ENCODE measurements at regions not wholly inside any gene's neighbourhood (a gene's known extent, or its start where the extent isn't known, plus 50 kb on each side); places are given as distances from the start of the nearest gene placed in this dataset.
A peak's percentile ranks its signal among the peaks of the same experiment; 100 is the strongest.

DNA sequence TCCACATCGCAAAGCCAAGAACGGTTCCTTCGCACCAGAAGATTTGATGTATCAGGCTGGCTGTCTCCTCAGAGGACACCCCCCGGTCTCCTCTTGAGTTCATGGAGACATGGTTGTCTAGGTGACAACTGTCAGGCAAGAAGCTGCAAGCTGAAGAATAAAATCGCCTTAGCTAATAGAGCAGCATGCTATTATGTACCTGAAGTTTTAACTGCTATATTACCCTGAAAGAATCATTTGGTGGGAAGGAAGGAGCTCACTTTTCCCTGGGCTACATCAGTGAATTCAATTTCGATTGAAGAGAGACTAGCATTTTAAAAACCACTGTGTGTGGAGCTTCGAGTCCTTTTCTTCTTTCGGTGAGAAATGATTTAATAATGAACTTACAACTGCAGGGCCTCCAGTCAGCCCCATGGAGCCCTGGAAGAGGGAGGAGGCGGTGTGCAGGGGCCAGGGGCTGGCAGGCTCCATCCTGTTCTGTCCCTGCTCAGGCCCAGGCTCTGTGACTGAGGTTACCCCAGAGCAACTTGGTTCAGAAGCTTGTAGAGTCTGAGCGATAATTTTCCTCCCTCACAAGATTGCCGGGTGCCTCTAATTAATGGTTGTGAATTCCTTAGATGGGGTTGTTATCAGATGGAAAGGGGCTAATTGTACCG is 191.3 kb downstream of the MID1IP1 start:
- no peak for DNase-seq

DNA sequence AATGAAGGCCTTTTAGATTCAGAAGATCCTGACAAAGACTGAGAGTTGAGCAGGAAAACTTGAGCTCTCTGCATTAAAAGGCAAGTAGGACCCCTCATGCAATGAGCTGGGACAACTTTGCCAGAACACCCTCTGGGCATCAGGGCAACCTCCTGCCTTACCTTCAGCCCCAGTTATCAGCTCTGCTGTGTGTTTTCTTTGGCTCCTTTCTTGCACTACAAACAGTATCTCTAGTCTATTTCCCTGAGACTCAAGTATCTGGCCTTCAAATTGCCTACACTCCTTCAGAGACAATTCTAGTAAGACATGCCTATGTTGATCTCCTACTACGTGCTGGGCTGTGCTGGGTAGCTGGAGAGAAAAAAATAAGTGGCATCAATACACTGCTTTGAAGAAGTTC is 192.2 kb downstream of the MID1IP1 start:
- no peak for DNase-seq

DNA sequence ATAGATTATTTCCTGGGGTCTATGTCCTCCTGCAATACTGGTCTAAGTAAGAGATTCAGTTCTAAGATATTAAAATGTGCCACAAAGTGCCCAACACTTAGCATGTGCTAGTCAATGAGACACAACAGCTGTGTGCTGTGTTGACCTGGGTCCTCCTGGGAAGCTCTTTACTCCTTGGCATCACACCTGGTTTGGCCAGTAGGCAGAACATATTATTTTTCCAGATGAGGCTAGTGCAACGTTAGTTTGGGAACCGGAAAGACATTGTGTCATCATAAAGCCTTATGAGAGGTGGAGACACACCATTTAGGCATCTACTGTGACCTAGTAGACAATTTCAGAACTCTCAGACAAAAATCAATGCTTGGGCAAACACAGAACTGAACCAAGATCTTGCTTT is 197.8 kb downstream of the MID1IP1 start:
- no peak for DNase-seq

DNA sequence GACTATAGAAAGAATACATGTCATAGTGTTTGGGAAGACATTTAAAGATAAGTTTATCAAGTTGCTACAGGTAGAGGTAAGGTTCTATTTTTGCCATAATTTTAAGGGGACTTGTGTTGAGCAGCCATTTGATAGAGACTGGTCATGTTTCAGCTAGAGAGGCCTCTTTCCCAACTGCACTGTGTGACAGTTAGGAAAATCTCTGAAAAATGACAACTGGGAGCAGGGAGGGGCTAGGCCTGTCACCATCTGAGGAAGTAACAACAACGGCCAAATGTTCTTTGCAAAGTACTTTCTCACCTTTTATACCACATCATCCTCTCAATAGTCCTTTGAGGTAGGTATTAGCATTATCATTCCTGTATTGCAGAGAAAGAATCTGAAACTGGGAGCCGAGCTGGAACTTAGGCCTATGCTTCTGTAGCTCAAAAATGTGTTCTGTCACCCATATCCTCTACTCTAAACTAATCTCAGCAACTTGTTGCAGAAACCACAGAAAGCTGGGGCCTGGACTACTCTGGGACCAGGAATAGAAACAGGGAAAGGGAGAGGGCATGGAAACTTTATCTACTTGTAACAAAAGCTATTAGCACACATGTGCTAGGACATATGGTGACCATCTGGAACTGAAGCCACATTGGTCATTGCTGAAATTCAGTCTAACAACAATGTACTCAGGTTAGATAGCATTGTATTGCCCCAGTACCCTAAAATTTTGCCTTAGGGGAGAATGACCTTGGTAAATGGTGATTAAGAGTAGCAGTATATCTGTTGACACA is 198.9 kb downstream of the MID1IP1 start:
- no peak for DNase-seq

DNA sequence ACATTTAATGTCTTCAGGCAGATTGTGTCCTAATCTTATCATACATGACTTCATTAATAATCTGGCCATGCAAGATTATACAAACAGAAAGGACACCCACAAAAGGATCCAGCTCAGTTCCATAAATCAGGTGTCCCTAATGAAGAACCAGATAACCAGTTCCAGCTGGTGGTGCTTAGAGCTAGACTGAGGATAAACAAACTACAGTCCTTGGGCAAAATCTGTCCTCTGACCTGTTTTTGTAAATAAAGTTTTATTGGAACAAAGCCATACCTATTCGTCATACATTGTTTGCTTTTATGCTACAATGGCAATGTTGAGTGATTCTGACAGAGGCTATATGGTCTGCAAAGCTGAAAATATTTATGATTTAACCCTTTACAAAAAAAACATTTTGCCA is 199.5 kb downstream of the MID1IP1 start:
- no peak for DNase-seq

DNA sequence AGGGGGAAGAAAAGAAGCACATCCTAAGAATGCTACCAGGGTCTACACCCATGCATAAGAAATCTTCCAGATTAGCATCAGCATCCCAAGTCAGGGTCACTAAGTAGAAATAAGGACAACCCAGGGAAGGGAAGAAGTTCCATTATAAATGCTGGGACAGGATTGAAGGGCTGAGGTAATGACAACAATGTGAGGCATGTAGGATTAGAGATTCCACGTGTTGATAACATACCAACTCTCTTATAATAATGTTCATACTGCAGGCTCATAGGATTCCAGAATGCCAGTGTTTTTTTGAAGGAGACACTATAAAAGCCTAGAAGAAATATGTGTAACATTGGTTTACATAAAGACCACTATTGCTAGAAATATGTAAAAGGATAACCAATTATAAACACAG is 201.2 kb downstream of the MID1IP1 start:
- DNase-seq, result no peak

DNA sequence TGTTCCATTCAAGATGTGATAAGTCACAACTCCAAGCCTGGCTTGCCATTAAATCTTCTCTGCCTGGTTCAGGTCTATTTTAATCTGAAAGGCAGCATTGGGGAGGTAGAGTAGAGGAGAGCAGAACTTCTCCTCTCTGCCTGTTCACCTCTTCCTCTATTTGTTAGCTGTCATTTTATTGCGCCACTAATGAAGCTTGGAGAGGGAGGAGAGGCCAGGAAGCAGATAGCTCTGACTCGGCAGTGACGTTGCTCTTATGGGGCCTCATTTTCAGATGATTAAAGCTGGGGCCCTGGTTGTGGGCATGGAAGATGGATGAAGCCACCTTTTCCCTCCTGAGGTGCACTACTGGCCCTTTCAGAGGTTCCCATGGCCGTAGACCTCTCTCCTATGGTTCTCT is 207.3 kb downstream of the MID1IP1 start:
- DNase-seq, result no peak

DNA sequence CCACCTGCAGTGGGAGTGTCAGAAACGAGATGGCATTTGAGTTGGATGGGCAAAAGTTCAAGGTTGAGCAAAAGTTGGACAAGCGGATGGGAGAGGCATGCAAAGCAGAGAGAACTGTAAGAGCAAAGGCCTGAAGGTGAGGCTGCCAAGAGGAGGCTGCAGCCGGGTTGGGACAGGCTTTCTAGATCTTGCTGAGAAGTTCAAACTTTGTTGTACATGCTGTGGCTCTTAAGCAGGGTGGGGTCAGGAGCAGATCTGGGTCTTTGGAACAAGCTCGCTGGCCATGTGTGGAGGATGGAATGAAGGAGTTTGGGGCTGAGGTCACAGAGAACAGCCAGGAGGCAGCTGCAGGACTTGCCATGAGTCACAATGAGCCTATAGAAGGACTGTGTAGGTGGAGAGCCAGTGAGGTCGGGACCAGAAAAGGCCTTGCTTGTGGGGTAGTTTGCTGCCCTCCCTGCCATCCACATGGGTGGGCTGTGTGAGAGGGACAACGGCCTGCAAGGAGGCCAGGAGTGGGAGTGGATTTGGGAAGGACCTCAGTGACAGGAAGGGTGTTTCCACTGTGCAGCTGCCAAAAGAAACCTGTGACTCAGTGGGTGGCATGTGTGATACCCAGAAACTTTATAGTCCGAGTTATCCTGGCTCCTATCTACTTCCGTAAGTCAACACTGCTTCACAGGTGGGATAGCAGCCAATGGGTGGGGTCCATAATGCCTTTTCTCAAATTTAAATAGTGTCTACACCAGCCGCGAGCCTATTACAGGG is 210.4 kb downstream of the MID1IP1 start:
- no peak for DNase-seq

DNA sequence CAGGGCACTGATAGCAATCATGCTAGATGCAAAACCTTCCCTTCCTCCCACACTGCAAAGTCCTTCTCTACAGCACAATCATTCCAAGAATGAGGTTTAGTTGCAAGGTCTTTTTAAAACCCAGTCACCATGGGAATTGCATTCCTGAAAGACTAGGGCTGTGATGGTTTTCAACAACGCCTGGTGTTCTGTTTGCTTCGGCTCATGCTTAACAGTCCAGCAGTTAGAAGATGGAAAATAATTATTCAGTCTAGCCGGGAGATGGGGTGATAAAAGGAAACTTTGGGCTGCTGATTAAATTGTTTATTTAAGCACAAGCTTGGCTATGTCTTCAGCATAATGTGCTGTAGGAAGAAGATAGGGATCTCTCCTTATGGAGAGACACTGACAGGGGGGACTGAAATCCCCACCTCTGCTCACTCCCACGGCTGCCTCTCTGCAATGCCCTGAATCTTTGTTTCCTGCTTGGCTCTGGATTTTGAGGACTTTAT is 211.4 kb downstream of the MID1IP1 start:
- no peak for DNase-seq

DNA sequence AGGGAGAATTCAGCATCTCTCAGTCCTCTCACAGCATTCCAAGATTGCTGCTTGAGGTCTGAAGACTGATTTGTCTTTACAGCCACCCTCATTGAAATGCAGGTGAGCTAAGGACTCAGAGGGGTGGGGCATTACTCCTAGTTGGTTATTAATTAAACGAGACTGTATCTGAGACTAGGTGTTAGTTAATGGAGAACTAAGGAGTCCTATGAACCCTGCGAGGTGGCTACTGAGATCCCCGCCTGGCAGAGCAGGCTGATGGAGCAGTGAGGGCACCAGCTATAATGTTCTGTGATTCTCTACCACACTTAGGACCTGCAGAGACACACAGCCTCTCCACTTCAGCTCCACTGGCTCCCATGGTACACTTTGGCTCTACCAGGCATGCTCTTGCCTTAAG is 215.3 kb downstream of the MID1IP1 start:
- no peak for DNase-seq

DNA sequence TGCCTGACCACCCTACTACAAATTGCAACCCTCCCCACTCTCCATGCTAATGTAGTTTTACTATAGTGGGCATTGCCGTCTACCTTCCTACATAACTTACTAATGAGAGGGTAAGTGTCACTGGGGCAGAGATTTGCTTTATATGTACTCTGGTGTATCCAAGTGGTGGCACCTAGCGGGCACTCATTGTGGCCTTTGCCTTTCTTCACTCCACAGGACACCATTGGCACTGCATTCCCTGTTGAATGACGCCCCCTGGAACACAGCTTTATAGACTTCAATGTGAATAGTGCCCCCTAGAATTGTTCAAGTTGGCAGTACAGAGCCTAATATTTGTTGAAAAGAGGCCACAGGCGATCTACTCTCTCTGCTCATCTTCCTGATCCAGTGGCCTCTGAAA is 215.8 kb downstream of the MID1IP1 start:
- DNase-seq, result no peak

DNA sequence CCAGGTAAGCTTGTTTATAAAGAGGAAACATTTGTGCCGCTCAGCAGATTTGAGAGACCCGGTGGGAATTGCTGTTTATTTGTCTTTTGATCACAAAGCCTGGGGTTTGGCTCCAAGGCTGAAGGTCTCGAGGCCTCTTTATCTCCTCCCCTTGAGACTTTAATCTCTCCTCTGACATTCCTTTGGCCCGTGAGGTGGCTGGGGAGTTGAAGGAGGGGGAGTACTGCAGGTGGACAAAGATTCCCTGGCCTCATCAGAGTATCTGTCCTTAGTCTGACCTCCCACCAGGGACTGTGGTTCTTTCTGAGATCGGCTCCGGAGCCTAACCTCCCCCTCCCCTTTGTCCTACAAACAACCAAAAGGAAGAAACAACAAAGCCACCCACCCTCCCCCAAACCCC is 216.5 kb downstream of the MID1IP1 start:
- no peak for DNase-seq

DNA sequence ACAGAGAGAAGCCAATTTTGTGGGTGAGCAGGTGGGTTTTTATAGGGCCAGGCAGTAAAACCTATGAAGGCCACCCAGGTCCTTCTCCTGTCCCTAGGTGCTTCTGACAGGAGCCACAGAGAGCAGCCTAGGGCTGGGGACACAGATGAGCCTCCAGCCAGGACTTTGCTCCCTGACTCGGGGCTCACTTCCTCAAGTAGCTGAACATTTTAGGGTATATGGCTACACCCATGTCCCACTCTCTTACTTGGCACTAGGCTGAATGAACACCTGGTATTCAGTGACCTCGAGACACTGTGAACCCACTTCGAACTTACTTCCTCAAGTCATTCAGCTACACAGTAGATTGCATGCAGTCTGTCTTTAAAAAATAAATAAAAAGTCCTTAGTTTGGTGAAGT is 217.3 kb downstream of the MID1IP1 start:
- DNase-seq, result no peak

DNA sequence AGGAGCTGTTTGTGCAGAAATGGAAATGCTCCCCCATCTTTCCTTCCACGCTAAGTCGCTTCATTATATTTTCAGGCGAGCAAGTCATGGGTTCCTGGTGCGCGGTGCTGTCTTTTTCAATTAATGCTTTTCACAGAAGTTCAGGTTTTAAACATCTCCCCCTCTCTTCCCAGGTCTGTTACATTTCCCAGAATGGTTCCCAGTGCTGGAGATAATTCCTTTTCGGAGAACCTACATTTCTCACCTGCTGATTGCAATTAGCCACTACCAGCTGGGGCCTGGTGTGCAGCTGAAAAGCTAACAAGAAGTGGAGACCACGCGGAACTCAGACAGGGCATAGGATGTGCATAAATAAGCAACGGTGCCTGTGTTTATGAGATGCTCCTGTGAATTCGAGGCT is 217.8 kb downstream of the MID1IP1 start:
- no peak for DNase-seq

DNA sequence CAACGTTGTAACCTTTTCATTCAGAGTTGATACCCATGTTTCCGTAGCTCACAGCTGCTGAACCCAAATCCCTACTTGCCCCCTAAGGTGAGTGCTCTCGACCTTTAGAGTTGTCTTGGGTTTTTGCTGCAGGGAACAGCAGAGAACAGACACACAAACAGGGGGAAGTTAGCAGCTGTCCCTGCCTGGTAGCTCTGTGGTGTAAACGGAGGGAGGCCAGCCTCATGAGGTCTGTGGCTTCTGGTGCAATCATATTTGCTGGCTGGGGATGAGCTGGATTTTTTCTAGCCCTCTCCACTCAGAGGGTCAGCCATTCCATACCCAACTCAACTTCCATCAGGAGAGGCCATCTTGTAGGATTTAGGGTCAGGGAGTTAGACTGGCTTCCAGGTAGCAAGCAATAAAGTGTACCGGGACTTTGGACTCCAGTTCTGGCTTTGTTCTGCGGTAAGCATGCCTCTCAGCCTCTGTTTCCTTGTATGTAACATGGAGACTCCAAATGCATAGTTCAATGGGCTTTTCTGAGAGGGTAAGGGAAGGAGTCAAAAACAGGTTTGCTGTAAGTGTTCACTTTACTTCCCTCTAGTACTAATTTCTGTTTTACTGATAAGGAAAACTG is 218.9 kb downstream of the MID1IP1 start:
- peak; percentile 35 for DNase-seq

DNA sequence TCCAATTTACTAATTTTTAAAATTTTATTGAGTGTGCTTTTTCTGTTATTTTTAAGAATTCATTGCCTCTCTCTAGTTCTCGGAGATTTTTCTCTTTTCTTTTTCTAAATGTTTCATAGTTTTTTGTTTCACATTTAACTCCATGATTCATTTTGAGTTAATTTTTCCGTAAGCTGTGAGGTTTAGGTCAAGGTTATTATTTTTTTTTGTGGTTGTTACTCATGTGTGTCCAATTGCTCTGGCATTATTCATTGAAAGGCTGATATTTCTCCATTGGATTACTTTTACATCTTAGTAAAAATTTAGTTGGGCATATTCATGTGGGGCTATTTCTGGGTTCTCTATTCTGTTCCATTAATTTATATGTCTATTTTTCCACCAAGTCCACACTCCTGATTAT is 220.8 kb downstream of the MID1IP1 start:
- no peak for DNase-seq

DNA sequence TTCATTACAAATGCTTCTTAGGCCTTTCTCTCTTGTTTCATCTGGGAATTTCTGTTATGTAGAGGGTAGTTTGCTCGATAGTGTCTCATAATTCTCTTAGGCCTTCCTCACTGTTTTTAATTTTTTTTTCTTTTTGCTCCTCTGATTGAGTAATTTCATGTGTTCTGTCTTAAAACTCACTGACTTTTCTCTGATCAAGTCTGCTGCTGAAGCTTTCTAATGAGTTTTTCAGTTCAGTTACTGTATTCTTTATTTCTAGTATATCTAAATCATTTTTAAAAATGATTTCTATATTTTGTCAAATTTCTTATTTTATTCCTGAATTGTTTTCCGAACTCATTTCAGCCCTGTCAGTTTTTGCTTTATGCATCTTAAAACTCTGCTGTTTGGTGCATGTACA is 228.0 kb downstream of the MID1IP1 start:
- DNase-seq, result no peak

DNA sequence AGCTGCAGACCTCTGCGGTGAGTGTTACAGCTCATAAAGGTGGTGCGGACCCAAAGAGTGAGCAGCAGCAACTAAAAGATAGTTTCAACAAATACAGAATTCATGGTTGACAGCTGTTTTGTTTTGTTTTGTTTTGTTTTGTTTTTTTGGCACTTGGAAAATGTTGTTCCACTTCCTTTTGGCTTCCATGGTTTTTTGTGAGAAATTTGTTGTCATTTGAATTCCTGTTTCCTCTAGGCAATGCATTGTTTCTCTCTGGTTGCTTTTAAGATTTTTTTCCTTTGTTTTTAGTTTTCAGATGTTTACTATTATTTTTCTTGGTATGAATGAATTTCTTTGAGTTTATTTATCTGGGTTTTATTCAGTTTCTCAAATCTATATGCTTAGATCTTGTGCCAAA is 229.4 kb downstream of the MID1IP1 start:
- no peak for DNase-seq

DNA sequence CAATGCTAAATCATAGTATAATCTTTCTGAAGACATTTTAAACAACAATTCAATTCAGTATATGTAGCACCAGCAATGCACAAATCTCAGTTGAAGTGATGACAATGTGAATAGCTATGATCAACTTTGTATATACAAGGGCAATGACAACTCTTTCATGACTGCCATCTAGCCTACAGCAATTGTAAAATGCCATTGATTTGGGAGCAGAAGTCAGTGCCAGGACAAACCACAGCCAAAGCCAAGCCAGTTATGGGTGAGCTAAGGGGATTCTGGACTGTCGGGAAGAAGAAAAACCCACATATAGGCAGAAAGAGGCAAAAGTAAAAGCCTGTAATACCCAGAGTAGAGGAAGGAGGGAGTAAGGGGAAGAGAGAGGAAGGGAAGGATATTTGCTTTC is 238.6 kb downstream of the MID1IP1 start:
- DNase-seq, result no peak

DNA sequence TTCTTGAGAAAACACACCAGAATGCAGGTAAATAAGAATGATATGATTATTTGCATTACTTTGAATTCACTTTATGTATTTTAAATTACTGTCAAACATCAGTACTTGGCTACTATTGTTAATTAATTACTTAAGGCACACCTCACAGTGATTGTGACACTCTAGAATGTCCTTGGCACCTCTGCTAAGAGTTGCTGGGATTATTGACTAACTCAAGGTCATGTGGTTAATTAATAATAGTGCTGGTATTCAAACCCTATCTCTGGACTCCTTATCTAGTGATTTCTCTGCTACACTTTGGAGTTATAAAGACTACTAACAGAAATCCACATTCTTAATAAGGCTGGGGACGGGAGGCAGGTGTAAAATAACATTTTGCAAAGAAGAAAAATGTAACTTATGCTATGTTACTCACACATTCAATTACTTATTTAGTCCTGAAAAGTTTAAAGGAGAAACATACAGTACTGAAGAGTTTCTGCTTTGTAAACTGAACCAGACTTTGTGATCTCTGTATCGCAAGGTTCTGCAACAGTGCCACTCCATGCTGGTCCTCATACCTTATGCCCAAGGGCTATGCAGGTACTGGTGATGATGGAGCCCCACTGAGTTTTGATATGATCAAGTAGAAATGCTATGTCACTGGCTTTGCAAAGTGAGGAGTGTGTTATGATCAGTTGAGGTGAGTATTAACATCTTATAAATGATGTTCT is 242.7 kb downstream of the MID1IP1 start:
- no peak for DNase-seq

DNA sequence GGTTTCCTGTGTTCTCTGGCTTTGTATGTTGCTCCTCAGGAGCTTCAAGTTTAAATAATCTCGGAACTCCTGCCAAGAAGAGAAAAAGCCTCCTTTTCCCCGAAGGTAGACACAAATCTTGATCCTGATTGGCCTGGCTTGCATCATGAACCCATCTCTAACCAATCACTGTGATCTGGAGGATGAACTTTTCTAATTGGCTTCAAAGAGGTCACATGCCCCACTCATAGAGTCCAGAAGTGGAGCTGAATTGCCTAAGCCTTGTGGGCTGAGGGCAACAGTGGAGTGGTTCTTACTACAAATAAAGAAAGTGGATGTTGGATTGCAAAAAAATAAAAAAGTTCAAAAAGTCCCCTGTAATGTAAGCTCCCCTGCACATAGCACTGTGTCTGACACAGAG is 245.9 kb downstream of the MID1IP1 start:
- no peak for DNase-seq

DNA sequence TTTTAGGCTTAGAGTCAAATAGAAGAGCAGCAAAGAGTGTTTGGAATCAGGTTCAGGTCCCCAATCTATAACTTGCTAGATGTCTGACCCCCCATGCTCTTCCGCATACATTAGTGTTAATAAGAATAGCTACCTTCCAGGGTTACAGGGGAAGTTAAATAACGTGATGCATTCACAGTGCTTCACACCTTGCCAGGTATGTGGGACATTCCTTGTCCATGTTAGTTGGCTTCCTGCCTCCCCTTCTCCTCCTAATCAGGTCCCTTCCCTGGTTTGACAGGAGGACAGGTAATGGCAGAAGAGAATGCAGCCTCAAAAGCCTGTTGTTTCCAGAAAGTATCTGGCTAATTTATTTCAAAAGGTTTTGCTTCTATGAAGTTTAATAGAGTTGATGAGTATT is 248.7 kb downstream of the MID1IP1 start:
- DNase-seq, result no peak

DNA sequence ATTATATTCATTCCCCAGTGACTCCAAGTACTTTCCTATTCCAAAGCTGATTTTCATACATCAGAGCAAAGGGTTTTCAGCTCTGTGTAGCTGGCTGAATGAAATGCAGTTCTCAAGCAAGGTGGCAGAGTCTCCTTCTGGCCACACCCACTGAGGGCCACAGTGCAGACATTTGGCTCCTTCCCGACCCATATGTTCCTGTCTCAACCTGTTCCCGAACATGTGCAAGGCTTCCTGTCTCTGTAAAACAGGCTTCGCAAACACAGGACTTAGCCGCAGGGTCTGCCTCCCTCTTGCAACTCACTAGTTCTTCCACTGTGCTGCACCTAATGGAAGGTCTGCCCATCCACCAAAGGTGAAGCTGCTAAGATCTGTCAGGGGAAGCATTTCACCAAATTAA is 249.2 kb downstream of the MID1IP1 start:
- DNase-seq, result no peak

Measured in GF-D8 (cell line).